SK-N-SH (cell line): ENCODE measurements at regions not wholly inside any gene's neighbourhood (a gene's known extent, or its start where the extent isn't known, plus 50 kb on each side); places are given as distances from the start of the nearest gene placed in this dataset.
A peak's percentile ranks its signal among the peaks of the same experiment; 100 is the strongest.

Experiments used
- CTCF ChIA-PET: fragments of 300-600, 350-600 bp; formaldehyde crosslinking; extraction: SDS; loops from one replicate; lab custom pipeline; 2021; lab: Yijun Ruan, JAX
- POLR2A ChIA-PET: fragments of 350-600 bp; sonication (Branson Sonifier 250); formaldehyde crosslinking; extraction: SDS; loops from one replicate; lab custom pipeline; 2020; ENCODE audit warnings: antibody characterized with exemption, inconsistent platforms; lab: Yijun Ruan, JAX
- DNase-seq: peaks from one replicate; pipeline ENCODE4 v3.0.0; 2012
- H2AFZ ChIP-seq: fragments of 200-600 bp; sonication (generic); 2 replicates; pipeline ENCODE4 v1.8.1; 2016; ENCODE audit warnings: antibody characterized with exemption, mild to moderate bottlenecking, low read depth
- H3F3A ChIP-seq: fragments of 200-600 bp; sonication (generic); replicated peaks from 2 replicates; pipeline ENCODE3; 2016; ENCODE audit warnings: antibody characterized with exemption, mild to moderate bottlenecking; ENCODE audit not compliant: insufficient read depth
- H3K27ac ChIP-seq, 2 experiments: fragments of 200-500 bp in 1 of 2; fragments of 200-600 bp in 1 of 2; sonication (Bioruptor generic) in 1 of 2; sonication (generic), shearing (Covaris generic) in 1 of 2; 2 replicates each; pipeline versions ENCODE4 v1.5.1 to v1.6.1; 2014 to 2016; ENCODE audit warnings: low read depth in 2 of 2, inconsistent platforms in 1 of 2, low read length in 1 of 2, mild to moderate bottlenecking in 1 of 2, mixed read lengths in 1 of 2
- H3K27me3 ChIP-seq: fragments of 200-600 bp; sonication (generic), shearing (Covaris generic); 2 replicates; pipeline ENCODE4 v1.6.1; 2016; ENCODE audit warnings: mixed run types; ENCODE audit not compliant: insufficient read depth
- H3K36me3 ChIP-seq, 2 experiments: fragments of 200-500 bp in 1 of 2; fragments of 200-600 bp in 1 of 2; sonication (Bioruptor generic) in 1 of 2; sonication (generic) in 1 of 2; replicated peaks in 1 of 2; 2 replicates each; pipeline versions ENCODE3 to v1.5.1; 2014 to 2016; ENCODE audit warnings: low read length in 1 of 2, mild to moderate bottlenecking in 1 of 2; ENCODE audit not compliant: insufficient read depth in 2 of 2, control insufficient read depth in 1 of 2
- H3K4me1 ChIP-seq, 2 experiments: fragments of 200-500 bp in 1 of 2; fragments of 200-600 bp in 1 of 2; sonication (Bioruptor generic) in 1 of 2; sonication (generic), shearing (Covaris generic) in 1 of 2; 2 replicates each; pipeline versions ENCODE4 v1.5.1 to v1.6.1; 2014 to 2016; ENCODE audit warnings: low read depth in 1 of 2, low read length in 1 of 2, mixed run types in 1 of 2; ENCODE audit not compliant: insufficient read depth in 2 of 2, control insufficient read depth in 1 of 2
- H3K4me2 ChIP-seq: fragments of 200-600 bp; sonication (generic), shearing (Covaris generic); 2 replicates; pipeline ENCODE4 v1.6.1; 2017; ENCODE audit warnings: mixed run types
- H3K4me3 ChIP-seq, 2 experiments: fragments of 200-500 bp in 1 of 2; fragments of 200-600 bp in 1 of 2; sonication (Bioruptor generic) in 1 of 2; sonication (generic), shearing (Covaris generic) in 1 of 2; 2 replicates each; pipeline versions ENCODE4 v1.5.1 to v1.8.1; 2014 to 2016; ENCODE audit warnings: low read depth in 2 of 2, inconsistent platforms in 1 of 2, low read length in 1 of 2, mild to moderate bottlenecking in 1 of 2, mixed read lengths in 1 of 2, moderate library complexity in 1 of 2
- H3K79me2 ChIP-seq: fragments of 200-600 bp; sonication (generic); 2 replicates; pipeline ENCODE4 v1.8.1; 2017; ENCODE audit warnings: mild to moderate bottlenecking; ENCODE audit not compliant: insufficient read depth
- H3K9ac ChIP-seq: fragments of 200-600 bp; sonication (generic); 2 replicates; pipeline ENCODE4 v1.6.1; 2017; ENCODE audit warnings: mixed run types
- H3K9me2 ChIP-seq: fragments of 200-600 bp; sonication (generic); 2 replicates; pipeline ENCODE4 v1.6.1; 2017; ENCODE audit warnings: mixed run types
- H3K9me3 ChIP-seq: fragments of 200-600 bp; sonication (generic); 2 replicates; pipeline ENCODE4 v1.6.1; 2017; ENCODE audit warnings: mixed run types, mild to moderate bottlenecking, moderate library complexity
- H4K20me1 ChIP-seq: fragments of 200-600 bp; sonication (generic); 2 replicates; pipeline ENCODE4 v1.6.1; 2017; ENCODE audit warnings: mild to moderate bottlenecking, mixed run types; ENCODE audit not compliant: insufficient read depth
- CTCF ChIP-seq: fragments of 200-600 bp; sonication (generic); IDR thresholded peaks from 2 replicates; pipeline ENCODE4 v1.6.1; 2017; ENCODE audit warnings: antibody characterized with exemption, mild to moderate bottlenecking, moderate library complexity
- FOSL2 ChIP-seq: IDR thresholded peaks from 2 replicates; pipeline ENCODE4 v1.4.0; 2012; ENCODE audit warnings: low read depth, mild to moderate bottlenecking, moderate library complexity, borderline replicate concordance
- FOXJ3 ChIP-seq: sonication (generic); formaldehyde crosslinking; IDR thresholded peaks from 2 replicates; pipeline ENCODE4 v1.5.1; 2020; ENCODE audit warnings: mild to moderate bottlenecking, missing genetic modification reagents
- GATA2 ChIP-seq: sonication (generic); formaldehyde crosslinking; IDR thresholded peaks from 2 replicates; pipeline ENCODE4 v1.5.0; 2020; ENCODE audit warnings: mild to moderate bottlenecking, missing genetic modification reagents
- IRF3 ChIP-seq: fragments of 150-350 bp; IDR thresholded peaks from 2 replicates; pipeline ENCODE4 v1.6.1; 2016; ENCODE audit warnings: mild to moderate bottlenecking, low read depth, low read length
- JUND ChIP-seq: IDR thresholded peaks from 2 replicates; pipeline ENCODE4 v1.4.0; 2012
- MEF2A ChIP-seq: IDR thresholded peaks from 2 replicates; pipeline ENCODE4 v1.4.0; 2012; ENCODE audit warnings: low read depth, borderline replicate concordance
- PBX3 ChIP-seq: IDR thresholded peaks from 2 replicates; pipeline ENCODE4; 2012
- POLR2AphosphoS5 ChIP-seq: IDR thresholded peaks from 2 replicates; pipeline ENCODE4 v1.6.1; 2012; ENCODE audit warnings: low read depth, low read length
- RAD21 ChIP-seq: IDR thresholded peaks from 2 replicates; pipeline ENCODE4 v1.6.1; 2012; ENCODE audit warnings: mild to moderate bottlenecking, low read length
- REST ChIP-seq: IDR thresholded peaks from 2 replicates; pipeline ENCODE4 v1.6.1; 2012; ENCODE audit warnings: mild to moderate bottlenecking, low read depth, low read length, moderate library complexity
- SMC3 ChIP-seq: IDR thresholded peaks from 2 replicates; pipeline ENCODE4 v1.6.1; 2012; ENCODE audit warnings: low read depth, low read length, improper control_type of control experiment
- TAF1 ChIP-seq: IDR thresholded peaks from 2 replicates; pipeline ENCODE4 v1.6.1; 2012; ENCODE audit warnings: low read depth, mild to moderate bottlenecking, low read length, moderate library complexity, borderline replicate concordance
- TCF12 ChIP-seq: IDR thresholded peaks from 2 replicates; pipeline ENCODE4 v1.4.0; 2012
- ZBTB33 ChIP-seq: IDR thresholded peaks from 2 replicates; pipeline ENCODE4 v1.4.0; 2012; ENCODE audit warnings: low read depth, borderline replicate concordance
- WGBS: methylation state at CpG from one replicate; pipeline ENCODE4 v1.1.6; 2017; ENCODE audit warnings: low lambda C conversion rate; 5-methylcytosine and 5-hydroxymethylcytosine counted together

- Histone ChIP-seq H3F3A (no peaks in the 10 kb centered on the region), H3K9ac (no peak overlapping the region), H3K9me3 (no peaks in the 10 kb centered on the region), H3K4me1 (no peaks in the 10 kb centered on the region), H3K4me2 (no peak overlapping the region), H3K27me3 (peaks cover 7% of the 10 kb centered on the region; the same call in 1 of the 2 replicates), H2AFZ (no peak overlapping the region), H4K20me1 (no peaks in the 10 kb centered on the region), H3K4me3 (no peak overlapping the region; a peak in 1 of 4 replicates)
- POLR2A ChIA-PET: no interaction called here
- CTCF ChIA-PET: interaction anchor here (0.6 to 3.1 kb wide), 12 partner anchors 8 to 821 kb away, joined by 3 to 18 read pairs (median 3); no protein-coding TSS in a partner anchor
- TF ChIP-seq CTCF: peak; percentile 68
- no peak for TF ChIP-seq TAF1
- peak; percentile 43; the same call in 1 of the 2 replicates for TF ChIP-seq RAD21
- peak; percentile 70 for TF ChIP-seq SMC3
- no peak for TF ChIP-seq TCF12
- TF ChIP-seq, all 33 proteins: peak for 3
- DNase-seq: peak; percentile 14
- Histone ChIP-seq H3K79me2 (no peaks in the 10 kb centered on the region), H3K36me3 (no peaks in the 10 kb centered on the region), H3K27ac (no peak overlapping the region), H3K9me2 (no peaks in the 10 kb centered on the region)
- under 1% methylated on average over 9 of the region's 9 CpGs for WGBS
Measured at GRCh38 chr7:21261627-21262594, 166.0 kb upstream of the SP4 start.

- no peak overlapping the region for H3K9ac ChIP-seq
- no peaks in the 10 kb centered on the region for H3K4me1 ChIP-seq
- H3K4me3 ChIP-seq: no peak overlapping the region
- no peaks in the 10 kb centered on the region for H4K20me1 ChIP-seq
- ChIA-PET CTCF (interaction anchor here (1.1 to 4.5 kb wide), 2 partner anchors 14 to 15 kb away, joined by 4 to 37 read pairs; no protein-coding TSS in a partner anchor), POLR2A (no interaction called here)
- no peak for DNase-seq
- no peak overlapping the region for H2AFZ ChIP-seq
- H3K27me3 ChIP-seq: peaks cover 7% of the 10 kb centered on the region; the same call in 1 of the 2 replicates
- H3K36me3 ChIP-seq: no peaks in the 10 kb centered on the region
- under 1% methylated on average over 4 of the region's 4 CpGs for WGBS
- H3K9me2 ChIP-seq: no peaks in the 10 kb centered on the region
- no peaks in the 10 kb centered on the region for H3K79me2 ChIP-seq
- H3F3A ChIP-seq: no peaks in the 10 kb centered on the region
- H3K27ac ChIP-seq: no peak overlapping the region
- no peaks in the 10 kb centered on the region for H3K9me3 ChIP-seq
- TF ChIP-seq ZBTB33 (no peak), RAD21 (no peak), GATA2 (CRISPR knock-in tag) (no peak), POLR2AphosphoS5 (no peak), IRF3 (no peak), JUND (no peak), TAF1 (no peak), SMC3 (no peak), FOXJ3 (CRISPR knock-in tag) (no peak), MEF2A (no peak), REST (no peak), FOSL2 (no peak), PBX3 (no peak)
- H3K4me2 ChIP-seq: no peak overlapping the region
Measured at GRCh38 chr7:21269021-21269420, 158.9 kb upstream of the SP4 start.
